K562 (cell line): ENCODE measurements at regions not wholly inside any gene's neighbourhood (a gene's known extent, or its start where the extent isn't known, plus 50 kb on each side); places are given as distances from the start of the nearest gene placed in this dataset.

Experiments used
- ATAC-seq: fragments of 200-7000 bp; cut with Tn5 transposase; 3 replicates; pipeline ENCODE4 v1.9.1; 2020; ENCODE audit warnings: moderate library complexity
- BruUV-seq: library from RNA; stranded (reverse); fragments of 400-500 nt; replicated peaks from 2 replicates; lab custom pipeline; 2021; lab: Mats Ljungman, UMichigan
- CTCF ChIA-PET: fragments of 300-600 bp; formaldehyde crosslinking; extraction: SDS; loops from one replicate; lab custom pipeline; 2021; ENCODE audit warnings: low intra/inter-chr PET ratio; lab: Yijun Ruan, JAX
- POLR2A ChIA-PET: fragments of 300-600, 350-650 bp; sonication (Branson Sonifier 250); formaldehyde crosslinking; extraction: SDS; loops from one replicate; lab custom pipeline; 2021; ENCODE audit warnings: antibody characterized with exemption, inconsistent platforms; lab: Yijun Ruan, JAX
- DNase-seq, 4 experiments: peaks; one replicate each; pipeline versions ENCODE4 v3.0.0 to v3.0.0-alpha.2; 2011 to 2018; ENCODE audit warnings: low spot score in 3 of 4, mixed read lengths in 3 of 4; ENCODE audit errors: extremely low read depth in 1 of 4
- FAIRE-seq: peaks from 2 replicates; lab custom pipeline; 2011; peaks lifted over from hg19 to GRCh38; lab: Jason Lieb, UNC
- H2AFZ ChIP-seq: 2 replicates; pipeline ENCODE4 v1.6.0; 2011; ENCODE audit warnings: low read depth, low read length, control low read depth, inconsistent platforms
- H3K27ac ChIP-seq: fragments of 200-600 bp; 3 replicates; pipeline ENCODE4 v1.8.0; 2011; ENCODE audit warnings: low read depth, mild to moderate bottlenecking, control low read depth, inconsistent platforms, low read length, moderate library complexity, mixed read lengths; ENCODE audit errors: extremely low read depth
- H3K27me3 ChIP-seq, 2 experiments: fragments of 300-600 bp in 1 of 2; 2 replicates in 1 of 2; 3 replicates in 1 of 2; pipeline versions ENCODE4 v1.6.0 to v1.8.0; 2011; ENCODE audit warnings: inconsistent platforms in 2 of 2, low read length in 2 of 2, mild to moderate bottlenecking in 1 of 2, mixed read lengths in 1 of 2, moderate library complexity in 1 of 2; ENCODE audit not compliant: control insufficient read depth in 2 of 2, insufficient read depth in 2 of 2
- H3K36me3 ChIP-seq: fragments of 300-600 bp; 3 replicates; pipeline ENCODE4 v1.8.0; 2011; ENCODE audit warnings: mild to moderate bottlenecking, low read length, inconsistent platforms; ENCODE audit not compliant: control insufficient read depth, insufficient read depth
- H3K4me1 ChIP-seq, 2 experiments: fragments of 200-600 bp in 1 of 2; replicated peaks in 1 of 2; 2 replicates in 1 of 2; 3 replicates in 1 of 2; pipeline versions ENCODE4 v1.5.1 to v1.8.0; 2011; ENCODE audit warnings: inconsistent platforms in 2 of 2, low read length in 2 of 2, mild to moderate bottlenecking in 1 of 2, mixed read lengths in 1 of 2, moderate library complexity in 1 of 2; ENCODE audit not compliant: control insufficient read depth in 2 of 2, insufficient read depth in 2 of 2
- H3K4me2 ChIP-seq: 2 replicates; pipeline ENCODE4 v1.6.1; 2011; ENCODE audit warnings: low read length, control low read depth, inconsistent platforms, mixed read lengths; ENCODE audit not compliant: insufficient read depth
- H3K4me3 ChIP-seq: fragments of 200-600 bp; sonication (generic), shearing (Covaris generic); 2 replicates; pipeline ENCODE4 v1.5.1; 2016; ENCODE audit warnings: control low read depth, inconsistent platforms
- H3K79me2 ChIP-seq: fragments of 200-600 bp; 3 replicates; pipeline ENCODE4 v1.8.0; 2011; ENCODE audit warnings: low read length, inconsistent platforms; ENCODE audit not compliant: control insufficient read depth, insufficient read depth
- H3K9ac ChIP-seq, 2 experiments: 2 replicates each; pipeline versions ENCODE4 v1.6.0 to v1.6.1; 2011; ENCODE audit warnings: low read depth in 2 of 2, low read length in 2 of 2, control low read depth in 1 of 2, inconsistent platforms in 1 of 2, mild to moderate bottlenecking in 1 of 2, mixed read lengths in 1 of 2; ENCODE audit not compliant: insufficient read depth in 1 of 2
- H3K9me1 ChIP-seq: one replicate; pipeline ENCODE4 v1.6.0; 2011; ENCODE audit warnings: inconsistent platforms, mild to moderate bottlenecking, low read length, moderate library complexity; ENCODE audit not compliant: control insufficient read depth, insufficient read depth
- H3K9me3 ChIP-seq: replicated peaks from 2 replicates; pipeline ENCODE4 v1.5.1; 2011; ENCODE audit warnings: low read depth, low read length, inconsistent platforms; ENCODE audit not compliant: control insufficient read depth, insufficient read depth
- H4K20me1 ChIP-seq: replicated peaks from 2 replicates; pipeline ENCODE4 v1.6.1; 2011; ENCODE audit warnings: low read length, inconsistent platforms, mixed read lengths; ENCODE audit not compliant: control insufficient read depth, insufficient read depth
- ELF4 ChIP-seq: fragments of 450-650 bp; formaldehyde crosslinking; IDR thresholded peaks from 2 replicates; pipeline ENCODE4 v1.4.0; 2022; ENCODE audit warnings: missing genetic modification characterization
- EP300 ChIP-seq: IDR thresholded peaks from 2 replicates; pipeline ENCODE4 v1.6.1; 2012; ENCODE audit warnings: low read length, improper control_type of control experiment
- HMG20B ChIP-seq: fragments of 250-450 bp; sonication (Bioruptor Pico); IDR thresholded peaks from 2 replicates; pipeline ENCODE4 v1.5.0; 2021; ENCODE audit warnings: mild to moderate bottlenecking
- KAT8 ChIP-seq: fragments of 450-650 bp; IDR thresholded peaks from 2 replicates; pipeline ENCODE4 v1.6.1; 2016; ENCODE audit warnings: low read depth, mild to moderate bottlenecking
- LCOR ChIP-seq: sonication (generic); formaldehyde crosslinking; IDR thresholded peaks from 2 replicates; pipeline ENCODE4 v1.8.0; 2022; ENCODE audit warnings: mild to moderate bottlenecking, missing genetic modification reagents
- MXI1 ChIP-seq: IDR thresholded peaks from 2 replicates; pipeline ENCODE4 v1.6.1; 2011; ENCODE audit warnings: low read depth, mild to moderate bottlenecking, improper control_type of control experiment, low read length
- SAP30 ChIP-seq: fragments of 200-600 bp; sonication (generic); IDR thresholded peaks from 2 replicates; pipeline ENCODE4 v1.6.1; 2012; ENCODE audit warnings: borderline replicate concordance, low read depth, mild to moderate bottlenecking, moderate library complexity, low read length, control low read depth, inconsistent platforms; ENCODE audit not compliant: insufficient read depth, poor library complexity, severe bottlenecking
- ZNF140 ChIP-seq: fragments of 250-450 bp; sonication (Bioruptor Pico); IDR thresholded peaks from 2 replicates; pipeline ENCODE4 v1.8.0; 2021; ENCODE audit warnings: moderate library complexity, mild to moderate bottlenecking, inconsistent platforms
- ZNF174 ChIP-seq: fragments of 250-450 bp; sonication (Bioruptor Pico); IDR thresholded peaks from 2 replicates; pipeline ENCODE4 v1.4.0; 2020; ENCODE audit warnings: mild to moderate bottlenecking
- ZNF23 ChIP-seq: fragments of 250-450 bp; sonication (Bioruptor Pico); IDR thresholded peaks from 2 replicates; pipeline ENCODE4 v1.4.0; 2020; ENCODE audit warnings: mild to moderate bottlenecking
- WGBS: fragments of 100-300 bp; shearing (Covaris generic); methylation state at CpG from one replicate; pipeline ENCODE4 v1.1.6; 2016; ENCODE audit warnings: low coverage, mixed read lengths; ENCODE audit not compliant: insufficient coverage; ENCODE audit errors: missing lambda C conversion rate; 5-methylcytosine and 5-hydroxymethylcytosine counted together
- in situ Hi-C: fragments of 300-500 bp; cut with MboI; formaldehyde crosslinking; loops from 4 replicates; pipeline ENCODE4 v1.15.0; 2018; ENCODE audit warnings: inconsistent platforms, mixed read lengths
- intact Hi-C: fragments of 100-400 bp; cut with micrococcal nuclease; formaldehyde crosslinking; loops from 2 replicates; pipeline ENCODE4 v1.14.2; 2022
- TF ChIP-seq, protein P1 (sequence below), 2 experiments: fragments of 450-650 bp in 1 of 2; IDR thresholded peaks; 2 replicates each; pipeline ENCODE4 v1.6.1; 2011 to 2017; ENCODE audit warnings: low read depth in 2 of 2, antibody characterized with exemption in 1 of 2, borderline replicate concordance in 1 of 2, low read length in 1 of 2, mild to moderate bottlenecking in 1 of 2, mixed read lengths in 1 of 2; ENCODE audit not compliant: control insufficient read depth in 1 of 2

DNA sequence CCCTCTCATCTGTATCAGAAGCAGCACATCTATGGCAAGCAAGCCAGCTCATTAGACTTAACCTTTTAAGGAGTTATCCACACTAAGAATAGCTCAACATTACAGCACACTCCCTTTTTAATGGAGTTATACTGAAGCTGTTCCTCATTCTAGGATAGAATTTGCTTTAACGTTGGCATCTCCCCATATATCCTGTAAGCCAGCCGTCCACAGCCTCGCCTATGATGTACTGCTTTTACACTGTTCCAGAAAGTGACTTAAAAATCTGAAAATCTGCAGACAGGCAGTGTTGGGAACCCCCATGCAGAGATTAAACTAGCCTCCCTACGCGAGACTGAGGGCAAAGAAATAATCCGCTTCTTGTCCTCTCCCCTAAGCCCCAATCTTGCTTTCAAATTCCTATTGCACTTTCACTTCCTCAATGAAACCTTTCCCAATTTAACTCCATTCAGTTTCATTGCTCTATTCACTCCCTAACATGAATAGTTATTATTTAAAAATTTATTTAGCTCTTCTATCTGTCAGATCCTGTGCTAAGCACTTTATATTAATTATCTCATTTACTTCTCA lies 225.0 kb downstream of the BLID start:
- Histone ChIP-seq H3K4me2 (no peak overlapping the region), H3K79me2 (no peaks in the 10 kb centered on the region), H3K9me1 (no peaks in the 10 kb centered on the region), H3K4me3 (no peak overlapping the region), H2AFZ (no peak overlapping the region), H3K9ac (no peak overlapping the region), H3K9me3 (no peaks in the 10 kb centered on the region; the same call in 1 of the 2 replicates), H3K36me3 (no peaks in the 10 kb centered on the region), H3K27me3 (no peaks in the 10 kb centered on the region), H4K20me1 (no peaks in the 10 kb centered on the region), H3K27ac (no peak overlapping the region), H3K4me1 (no peaks in the 10 kb centered on the region)
- no peak for ATAC-seq
- WGBS = 4% methylated on average over 6 of the region's 6 CpGs
- CTCF ChIA-PET = no interaction called here
- no TSS peak for BruUV-seq
- TF ChIP-seq KAT8 (no peak), MXI1 (no peak), ELF4 (CRISPR knock-in tag) (no peak), SAP30 (no peak)
- no peak for FAIRE-seq
- in situ Hi-C loops = no loop called here
- POLR2A ChIA-PET = no interaction called here
- intact Hi-C loops = no loop called here
- no peak for DNase-seq

DNA sequence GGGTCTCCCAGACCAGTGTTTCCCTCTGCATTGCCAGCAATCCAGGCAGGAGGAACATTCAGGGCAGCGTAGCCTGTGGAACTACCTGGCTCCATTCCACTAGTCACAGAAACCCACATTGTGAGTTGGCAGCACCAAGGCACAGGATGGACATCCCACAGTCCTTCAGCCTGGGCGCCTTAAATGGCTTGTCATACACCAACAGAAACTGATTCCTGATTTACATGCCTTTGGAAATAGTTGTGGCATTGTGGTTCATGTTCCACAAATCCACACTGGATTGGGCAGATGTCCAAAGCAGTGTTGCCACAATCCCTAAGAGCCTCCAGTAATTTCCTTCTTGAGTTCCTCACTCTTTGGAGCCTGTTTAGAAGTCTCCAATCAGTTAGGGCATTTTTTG lies 225.6 kb downstream of the BLID start:
- H3K4me3 ChIP-seq = no peak overlapping the region
- FAIRE-seq (no peak), DNase-seq (no peak), ATAC-seq (no peak)
- H3K9ac ChIP-seq = no peak overlapping the region
- no peaks in the 10 kb centered on the region for H3K4me1 ChIP-seq
- ChIA-PET POLR2A (no interaction called here), CTCF (no interaction called here)
- H3K36me3 ChIP-seq = no peaks in the 10 kb centered on the region
- no peaks in the 10 kb centered on the region for H3K27me3 ChIP-seq
- no peaks in the 10 kb centered on the region for H4K20me1 ChIP-seq
- H3K9me1 ChIP-seq = no peaks in the 10 kb centered on the region
- no peak overlapping the region for H3K27ac ChIP-seq
- no peak overlapping the region for H2AFZ ChIP-seq
- TF ChIP-seq ZNF140 (no peak), EP300 (no peak), LCOR (CRISPR knock-in tag) (no peak), HMG20B (CRISPR knock-in tag) (no peak), ZNF174 (CRISPR knock-in tag) (no peak), ZNF23 (no peak)
- TF ChIP-seq, protein P1, sequence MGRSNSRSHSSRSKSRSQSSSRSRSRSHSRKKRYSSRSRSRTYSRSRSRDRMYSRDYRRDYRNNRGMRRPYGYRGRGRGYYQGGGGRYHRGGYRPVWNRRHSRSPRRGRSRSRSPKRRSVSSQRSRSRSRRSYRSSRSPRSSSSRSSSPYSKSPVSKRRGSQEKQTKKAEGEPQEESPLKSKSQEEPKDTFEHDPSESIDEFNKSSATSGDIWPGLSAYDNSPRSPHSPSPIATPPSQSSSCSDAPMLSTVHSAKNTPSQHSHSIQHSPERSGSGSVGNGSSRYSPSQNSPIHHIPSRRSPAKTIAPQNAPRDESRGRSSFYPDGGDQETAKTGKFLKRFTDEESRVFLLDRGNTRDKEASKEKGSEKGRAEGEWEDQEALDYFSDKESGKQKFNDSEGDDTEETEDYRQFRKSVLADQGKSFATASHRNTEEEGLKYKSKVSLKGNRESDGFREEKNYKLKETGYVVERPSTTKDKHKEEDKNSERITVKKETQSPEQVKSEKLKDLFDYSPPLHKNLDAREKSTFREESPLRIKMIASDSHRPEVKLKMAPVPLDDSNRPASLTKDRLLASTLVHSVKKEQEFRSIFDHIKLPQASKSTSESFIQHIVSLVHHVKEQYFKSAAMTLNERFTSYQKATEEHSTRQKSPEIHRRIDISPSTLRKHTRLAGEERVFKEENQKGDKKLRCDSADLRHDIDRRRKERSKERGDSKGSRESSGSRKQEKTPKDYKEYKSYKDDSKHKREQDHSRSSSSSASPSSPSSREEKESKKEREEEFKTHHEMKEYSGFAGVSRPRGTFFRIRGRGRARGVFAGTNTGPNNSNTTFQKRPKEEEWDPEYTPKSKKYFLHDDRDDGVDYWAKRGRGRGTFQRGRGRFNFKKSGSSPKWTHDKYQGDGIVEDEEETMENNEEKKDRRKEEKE (IDR thresholded peaks at IDR 0.05; ENCODE audit: borderline replicate concordance in 1 of 2, control insufficient read depth in 1 of 2, low read depth in 2 of 2, low read length in 1 of 2) = no peak
- 0% methylated on average over 2 of the region's 2 CpGs for WGBS
- no peaks in the 10 kb centered on the region for H3K79me2 ChIP-seq
- H3K9me3 ChIP-seq = no peaks in the 10 kb centered on the region; the same call in 1 of the 2 replicates
- intact Hi-C loops (no loop called here), in situ Hi-C loops (no loop called here)
- BruUV-seq = no TSS peak
- H3K4me2 ChIP-seq = no peak overlapping the region
